ENCODE measurements at regions not wholly inside any gene's neighbourhood (a gene's known extent, or its start where the extent isn't known, plus 50 kb on each side); places are given as distances from the start of the nearest gene placed in this dataset.

- H3K27me3 ChIP-seq (ENCODE audit: insufficient read depth, low read depth, low read length), result no peaks in the 10 kb centered on the region
- no peak overlapping the region for H3K9ac ChIP-seq (ENCODE audit: low read length)
- no peak overlapping the region for H3K27ac ChIP-seq (ENCODE audit: low read length)
- H3K4me2 ChIP-seq (ENCODE audit: low read length), result no peak overlapping the region
- H4K20me1 ChIP-seq (ENCODE audit: insufficient read depth), result no peaks in the 10 kb centered on the region
- no peaks in the 10 kb centered on the region for H3K79me2 ChIP-seq (replicated peaks; ENCODE audit: insufficient read depth, low read length)
- no peak overlapping the region for H2AFZ ChIP-seq (ENCODE audit: low read depth, low read length)
- no peaks in the 10 kb centered on the region for H3K36me3 ChIP-seq (ENCODE audit: insufficient read depth, low read length)
- no peaks in the 10 kb centered on the region for H3F3A ChIP-seq (ENCODE audit: insufficient read depth, low read length, poor library complexity, severe bottlenecking)
- no peaks in the 10 kb centered on the region for H3K9me3 ChIP-seq (ENCODE audit: low read length)
- no peaks in the 10 kb centered on the region for H3K9me2 ChIP-seq (ENCODE audit: insufficient read depth, low read length)
- no peak for TF ChIP-seq EZH2 (IDR thresholded peaks at IDR 0.05; ENCODE audit: borderline replicate concordance, insufficient read depth, low read length, poor library complexity, severe bottlenecking)
- no peak for TF ChIP-seq CTCF (IDR thresholded peaks at IDR 0.05; ENCODE audit: poor library complexity, severe bottlenecking)
- no peak for TF ChIP-seq REST (IDR thresholded peaks at IDR 0.05; ENCODE audit: borderline replicate concordance)
- no peak for TF ChIP-seq SMC3 (conservative IDR thresholded peaks at IDR 0.05; ENCODE audit: poor library complexity)
- TF ChIP-seq TAF1 (IDR thresholded peaks at IDR 0.05; ENCODE audit: low read depth), result no peak
- no peak for TF ChIP-seq EP300 (conservative IDR thresholded peaks at IDR 0.05; ENCODE audit: poor library complexity, severe bottlenecking)
- TF ChIP-seq POLR2AphosphoS5 (IDR thresholded peaks at IDR 0.05), result no peak
- no peak for TF ChIP-seq MXI1 (conservative IDR thresholded peaks at IDR 0.05; ENCODE audit: poor library complexity, severe bottlenecking)
- no peak for TF ChIP-seq RAD21 (conservative IDR thresholded peaks at IDR 0.05)
- no peak overlapping the region for H3K4me3 ChIP-seq (ENCODE audit: low read length)
Observed at GRCh38 chr3:26428992-26429391, 193.6 kb upstream of the LRRC3B start.

- Histone ChIP-seq H3K9me3 (ENCODE audit: low read length) (no peaks in the 10 kb centered on the region), H3K4me2 (ENCODE audit: low read length) (no peak overlapping the region), H3F3A (ENCODE audit: insufficient read depth, low read length, poor library complexity, severe bottlenecking) (no peaks in the 10 kb centered on the region), H3K27ac (ENCODE audit: low read length) (no peak overlapping the region), H3K79me2 (replicated peaks; ENCODE audit: insufficient read depth, low read length) (no peaks in the 10 kb centered on the region), H4K20me1 (ENCODE audit: insufficient read depth) (no peaks in the 10 kb centered on the region), H3K27me3 (ENCODE audit: insufficient read depth, low read depth, low read length) (no peaks in the 10 kb centered on the region), H3K4me3 (ENCODE audit: low read length) (no peak overlapping the region), H3K36me3 (ENCODE audit: insufficient read depth, low read length) (no peaks in the 10 kb centered on the region), H2AFZ (ENCODE audit: low read depth, low read length) (no peak overlapping the region), H3K9ac (ENCODE audit: low read length) (no peak overlapping the region), H3K9me2 (ENCODE audit: insufficient read depth, low read length) (no peaks in the 10 kb centered on the region)
- TF ChIP-seq EZH2 (IDR thresholded peaks at IDR 0.05; ENCODE audit: borderline replicate concordance, insufficient read depth, low read length, poor library complexity, severe bottlenecking), result no peak
- TF ChIP-seq TAF1 (IDR thresholded peaks at IDR 0.05; ENCODE audit: low read depth), result no peak
- no peak for TF ChIP-seq SMC3 (conservative IDR thresholded peaks at IDR 0.05; ENCODE audit: poor library complexity)
- TF ChIP-seq RAD21 (conservative IDR thresholded peaks at IDR 0.05), result no peak
Observed at GRCh38 chr3:26437678-26438077, 184.9 kb upstream of the LRRC3B start.

All from neural cell (in vitro differentiated cells).